Upper lobe of left lung (tissue), 6 donors: ENCODE measurements at regions not wholly inside any gene's neighbourhood (a gene's known extent, or its start where the extent isn't known, plus 50 kb on each side); places are given as distances from the start of the nearest gene placed in this dataset.

Experiments used
- ATAC-seq, 2 donors: fragments of 200-7000 bp; cut with Tn5 transposase; one replicate each; pipeline ENCODE4 v1.9.1; 2022; ENCODE audit warnings: mild to moderate bottlenecking in 2 of 2, moderate library complexity in 2 of 2; ENCODE audit not compliant: low FRiP score in 2 of 2
- DNase-seq, 2 donors: peaks; one replicate each; pipeline ENCODE4 v3.0.0-alpha.2; 2019 to 2020
- H3K27ac ChIP-seq, 4 donors: fragments of 200-600 bp; sonication (generic); one replicate each; pipeline ENCODE4 v1.5.1; 2016 to 2019
- H3K27me3 ChIP-seq, 4 donors: fragments of 200-600 bp; sonication (generic); one replicate each; pipeline ENCODE4 v1.5.1; 2017 to 2019
- H3K36me3 ChIP-seq, 4 donors: fragments of 200-600 bp; sonication (generic); one replicate each; pipeline ENCODE4 v1.5.1; 2016 to 2019
- H3K4me1 ChIP-seq, 4 donors: fragments of 200-600 bp; sonication (generic); one replicate each; pipeline ENCODE4 v1.5.1; 2018 to 2019
- H3K4me3 ChIP-seq, 4 donors: fragments of 200-600 bp; sonication (generic); one replicate each; pipeline ENCODE4 v1.5.1; 2017 to 2019; ENCODE audit warnings: mild to moderate bottlenecking in 2 of 4, moderate library complexity in 1 of 4
- H3K9me3 ChIP-seq, 4 donors: fragments of 200-600 bp; sonication (generic); one replicate each; pipeline ENCODE4 v1.5.1; 2018 to 2019
- EP300 ChIP-seq, 4 donors: sonication (generic); formaldehyde crosslinking; IDR thresholded peaks; one replicate each; pipeline ENCODE4 v1.5.1; 2017; ENCODE audit warnings: antibody characterized with exemption in 4 of 4, control low read depth in 2 of 4
- POLR2A ChIP-seq, 4 donors: fragments of 450-650 bp; IDR thresholded peaks; one replicate each; pipeline ENCODE4 v1.5.1; 2016 to 2017; ENCODE audit warnings: antibody characterized with exemption in 4 of 4, mild to moderate bottlenecking in 2 of 4
- POLR2AphosphoS5 ChIP-seq, 2 donors: sonication (generic); formaldehyde crosslinking; IDR thresholded peaks; one replicate each; pipeline ENCODE4 v1.5.1; 2017; ENCODE audit warnings: antibody characterized with exemption in 2 of 2
- WGBS, 2 donors: methylation state at CpG; one replicate each; pipeline ENCODE4 v1.1.5; 2017 to 2018; 5-methylcytosine and 5-hydroxymethylcytosine counted together
- TF ChIP-seq, protein P1 (sequence below), 6 experiments: fragments of 450-650 bp in 4 of 6; fragments of 200-600 bp in 2 of 6; sonication (generic) in 2 of 6; IDR thresholded peaks; one replicate each; pipeline ENCODE4 v1.5.1; 2016 to 2019; ENCODE audit warnings: antibody characterized with exemption in 6 of 6
- donor health status: DM: no; HTN: no; CAD: no; lungs with moderate emphysema.
- donor health status: DM: no; HTN: yes; CAD: no; lungs with severe emphysema.

DNA sequence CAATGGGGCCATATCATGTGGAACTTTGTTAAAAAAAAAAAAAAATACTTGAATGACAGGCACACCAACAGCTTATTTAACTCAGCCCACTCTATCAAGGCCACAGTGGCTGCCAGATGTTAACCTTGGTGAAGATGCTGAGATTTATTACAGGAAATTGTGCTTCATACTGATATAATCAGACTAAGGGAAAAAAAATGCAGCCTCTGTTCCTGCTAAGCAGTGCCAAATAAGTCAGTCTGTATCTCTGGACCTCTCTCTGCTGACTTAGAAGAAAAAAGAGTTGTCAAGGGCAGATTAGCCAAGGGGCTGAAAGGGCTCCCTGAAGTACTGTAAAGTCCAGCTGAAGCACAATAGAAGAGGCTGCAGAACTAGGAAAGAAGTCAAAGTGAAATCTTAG, 677.7 kb upstream of the HTR2C start:
- TF ChIP-seq, protein P1, sequence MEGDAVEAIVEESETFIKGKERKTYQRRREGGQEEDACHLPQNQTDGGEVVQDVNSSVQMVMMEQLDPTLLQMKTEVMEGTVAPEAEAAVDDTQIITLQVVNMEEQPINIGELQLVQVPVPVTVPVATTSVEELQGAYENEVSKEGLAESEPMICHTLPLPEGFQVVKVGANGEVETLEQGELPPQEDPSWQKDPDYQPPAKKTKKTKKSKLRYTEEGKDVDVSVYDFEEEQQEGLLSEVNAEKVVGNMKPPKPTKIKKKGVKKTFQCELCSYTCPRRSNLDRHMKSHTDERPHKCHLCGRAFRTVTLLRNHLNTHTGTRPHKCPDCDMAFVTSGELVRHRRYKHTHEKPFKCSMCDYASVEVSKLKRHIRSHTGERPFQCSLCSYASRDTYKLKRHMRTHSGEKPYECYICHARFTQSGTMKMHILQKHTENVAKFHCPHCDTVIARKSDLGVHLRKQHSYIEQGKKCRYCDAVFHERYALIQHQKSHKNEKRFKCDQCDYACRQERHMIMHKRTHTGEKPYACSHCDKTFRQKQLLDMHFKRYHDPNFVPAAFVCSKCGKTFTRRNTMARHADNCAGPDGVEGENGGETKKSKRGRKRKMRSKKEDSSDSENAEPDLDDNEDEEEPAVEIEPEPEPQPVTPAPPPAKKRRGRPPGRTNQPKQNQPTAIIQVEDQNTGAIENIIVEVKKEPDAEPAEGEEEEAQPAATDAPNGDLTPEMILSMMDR (IDR thresholded peaks at IDR 0.05): no peak
- no peak for TF ChIP-seq POLR2A (IDR thresholded peaks at IDR 0.05)
- TF ChIP-seq POLR2AphosphoS5 (IDR thresholded peaks at IDR 0.05): no peak
- TF ChIP-seq EP300 (IDR thresholded peaks at IDR 0.05): no peak
- no peaks in the 10 kb centered on the region for H3K27me3 ChIP-seq
- no peak for DNase-seq
- H3K9me3 ChIP-seq: no peaks in the 10 kb centered on the region
- H3K4me3 ChIP-seq: no peak overlapping the region
- ATAC-seq: no peak
- no peaks in the 10 kb centered on the region for H3K4me1 ChIP-seq
- H3K36me3 ChIP-seq: no peaks in the 10 kb centered on the region
- H3K27ac ChIP-seq: no peak overlapping the region

DNA sequence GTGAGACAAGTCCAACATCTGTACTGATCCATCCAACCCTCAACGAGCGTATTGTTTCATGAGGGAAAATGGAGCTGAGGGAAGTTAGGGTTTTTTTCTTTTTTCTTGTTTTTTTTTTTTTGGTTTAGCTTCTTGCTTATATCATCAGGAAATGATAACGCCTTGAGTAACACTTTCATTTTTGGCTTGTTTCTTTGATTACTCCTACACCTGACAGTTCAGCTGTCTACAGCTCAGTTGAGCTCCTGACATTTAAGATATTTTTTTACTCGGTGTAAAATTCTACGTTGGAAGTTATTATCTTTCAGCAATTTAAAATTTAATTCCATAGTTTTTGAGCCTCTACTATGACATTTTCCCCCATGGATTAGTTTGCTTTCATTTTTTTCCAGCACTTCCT, 691.0 kb upstream of the HTR2C start:
- H3K4me3 ChIP-seq: no peak overlapping the region
- H3K9me3 ChIP-seq: peaks cover 0 to 3% (median 0%) of the 10 kb centered on the region in 4 donors
- WGBS, 2 donors: 85 to 92% methylated on average over 5 of the region's 5 CpGs
- ATAC-seq (no peak), DNase-seq (no peak)
- H3K4me1 ChIP-seq: no peaks in the 10 kb centered on the region
- H3K27ac ChIP-seq: no peak overlapping the region
- H3K36me3 ChIP-seq: no peaks in the 10 kb centered on the region
- TF ChIP-seq, protein P1 (IDR thresholded peaks at IDR 0.05): no peak
- TF ChIP-seq POLR2A (IDR thresholded peaks at IDR 0.05): no peak
- no peak for TF ChIP-seq POLR2AphosphoS5 (IDR thresholded peaks at IDR 0.05)
- no peak for TF ChIP-seq EP300 (IDR thresholded peaks at IDR 0.05)
- H3K27me3 ChIP-seq: no peaks in the 10 kb centered on the region

DNA sequence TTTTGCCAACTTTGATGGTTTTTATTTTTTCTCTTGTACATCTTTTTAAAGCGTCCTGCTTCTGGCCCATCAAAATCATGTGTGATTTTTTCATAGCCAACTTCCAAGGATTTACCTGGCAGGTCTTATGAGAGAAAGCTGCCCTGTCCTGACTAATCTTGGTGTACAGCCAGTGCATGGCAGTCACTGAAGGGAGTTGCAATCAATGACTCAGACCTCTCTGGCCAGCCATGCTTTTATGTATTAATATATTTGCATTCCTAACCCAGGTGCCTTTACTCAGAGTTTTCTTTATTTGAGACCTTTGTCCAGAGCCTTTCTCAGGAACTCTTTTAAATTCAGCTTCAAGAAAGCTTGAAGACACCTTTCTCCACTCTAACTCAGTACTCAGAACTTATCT, 691.5 kb upstream of the HTR2C start:
- Histone ChIP-seq H3K4me1 (no peaks in the 10 kb centered on the region), H3K9me3 (peaks cover 0 to 3% (median 0%) of the 10 kb centered on the region in 4 donors), H3K36me3 (no peaks in the 10 kb centered on the region), H3K27ac (no peak overlapping the region), H3K27me3 (no peaks in the 10 kb centered on the region), H3K4me3 (no peak overlapping the region)
- ATAC-seq (no peak), DNase-seq (no peak)
- 90 to 94% methylated on average over 1 of the region's 1 CpG for WGBS, 2 donors
- TF ChIP-seq POLR2A (IDR thresholded peaks at IDR 0.05) (no peak), EP300 (IDR thresholded peaks at IDR 0.05) (no peak), POLR2AphosphoS5 (IDR thresholded peaks at IDR 0.05) (no peak)
- TF ChIP-seq, protein P1 (IDR thresholded peaks at IDR 0.05): no peak

DNA sequence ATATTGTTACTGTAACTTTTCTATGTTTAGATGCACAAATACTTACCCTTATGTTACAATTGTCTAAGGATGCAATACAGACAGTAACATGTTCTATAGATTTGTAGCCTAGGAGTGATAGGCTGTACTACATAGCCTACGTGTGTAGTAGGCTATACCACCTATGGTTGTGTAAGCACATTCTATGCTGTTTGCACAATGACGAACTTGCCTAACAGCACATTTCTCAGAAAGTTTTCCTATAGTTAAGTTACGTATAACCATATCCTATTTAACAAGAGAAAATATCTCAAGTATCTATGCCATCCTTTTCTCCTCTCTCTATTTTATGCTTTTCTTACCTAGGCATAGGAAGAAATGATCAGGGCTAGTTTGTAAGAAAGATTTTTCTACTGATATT, 710.8 kb upstream of the HTR2C start:
- H3K36me3 ChIP-seq: no peaks in the 10 kb centered on the region
- H3K4me1 ChIP-seq: no peaks in the 10 kb centered on the region
- no peak for ATAC-seq
- no peak overlapping the region for H3K4me3 ChIP-seq
- no peaks in the 10 kb centered on the region for H3K9me3 ChIP-seq
- no peaks in the 10 kb centered on the region for H3K27me3 ChIP-seq
- 83 to 98% methylated on average over 3 of the region's 3 CpGs for WGBS, 2 donors
- no peak overlapping the region for H3K27ac ChIP-seq
- DNase-seq: no peak
- TF ChIP-seq POLR2AphosphoS5 (IDR thresholded peaks at IDR 0.05) (no peak), POLR2A (IDR thresholded peaks at IDR 0.05) (no peak), EP300 (IDR thresholded peaks at IDR 0.05) (no peak)
- TF ChIP-seq, protein P1 (IDR thresholded peaks at IDR 0.05): no peak

DNA sequence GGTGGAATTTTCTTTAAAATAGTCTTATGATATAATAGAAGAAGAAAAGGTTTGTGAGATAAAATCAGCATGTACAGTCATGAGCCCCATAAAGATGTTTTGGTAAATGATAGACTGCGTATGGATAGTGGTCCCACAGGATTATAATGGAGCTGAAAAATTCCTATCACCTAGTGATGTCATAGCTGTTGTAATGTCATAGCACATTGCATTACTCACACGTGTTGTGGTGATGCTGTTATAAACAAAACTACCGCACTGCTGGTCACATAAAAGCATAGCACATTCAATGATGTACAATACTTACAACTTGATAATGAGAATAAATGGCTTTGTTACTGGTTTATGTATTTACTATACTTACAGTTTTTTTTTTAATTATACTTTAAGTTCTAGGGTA, 715.2 kb upstream of the HTR2C start:
- WGBS, 2 donors: 56 to 57% methylated on average over 3 of the region's 3 CpGs
- H3K4me1 ChIP-seq: no peaks in the 10 kb centered on the region

More for the DNA sequence above, 715.2 kb upstream of the HTR2C start:
- H3K27ac ChIP-seq: no peak overlapping the region
- no peak for TF ChIP-seq POLR2A (IDR thresholded peaks at IDR 0.05)
- TF ChIP-seq, protein P1 (IDR thresholded peaks at IDR 0.05): no peak
- TF ChIP-seq EP300 (IDR thresholded peaks at IDR 0.05): no peak
- no peak for TF ChIP-seq POLR2AphosphoS5 (IDR thresholded peaks at IDR 0.05)
- no peak for DNase-seq
- H3K9me3 ChIP-seq: no peaks in the 10 kb centered on the region
- H3K36me3 ChIP-seq: no peaks in the 10 kb centered on the region
- no peaks in the 10 kb centered on the region for H3K27me3 ChIP-seq
- H3K4me3 ChIP-seq: no peak overlapping the region
- ATAC-seq: no peak
